ENCODE measurements at regions not wholly inside any gene's neighbourhood (a gene's known extent, or its start where the extent isn't known, plus 50 kb on each side); places are given as distances from the start of the nearest gene placed in this dataset.

DNA sequence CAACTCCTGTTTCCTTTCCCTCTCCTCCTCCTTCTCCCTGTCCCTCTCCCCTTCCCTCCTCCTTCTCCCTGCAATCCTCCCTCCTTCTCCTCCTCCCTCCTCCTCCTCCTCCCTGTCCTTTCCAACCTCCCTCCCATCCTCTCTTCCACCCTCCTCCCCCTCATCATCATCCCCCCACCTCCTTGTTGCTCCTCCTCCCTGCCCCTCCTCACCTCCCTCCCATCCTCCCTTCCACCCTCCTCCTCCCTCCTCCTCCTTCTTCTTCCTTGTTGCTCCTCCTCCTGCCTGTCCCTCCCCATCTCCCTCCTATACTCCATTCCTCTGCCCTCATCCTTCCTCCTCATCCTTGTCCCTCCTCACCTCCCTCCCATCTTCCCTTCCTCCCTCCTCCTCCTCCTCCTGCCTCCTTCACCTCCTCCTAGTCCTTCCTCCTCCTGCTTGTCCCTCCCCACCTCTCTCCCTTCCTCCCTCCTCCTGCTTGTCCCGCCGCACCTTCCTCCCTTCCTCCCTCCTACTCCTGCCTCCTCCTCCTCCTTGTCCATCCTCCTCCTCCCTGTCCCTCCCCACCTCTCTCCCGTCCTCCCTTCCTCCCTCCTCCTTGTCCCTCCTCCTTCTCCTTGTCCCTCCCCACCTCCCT is 222.5 kb downstream of the IRF8 start:
- peak; percentile 73; the same call in 1 of the 2 replicates for TF ChIP-seq NFXL1 (IDR thresholded peaks at IDR 0.05; ENCODE audit: borderline replicate concordance)
- TF ChIP-seq HDGF (IDR thresholded peaks at IDR 0.05), result peak; percentile 47; the same call in 1 of the 2 replicates
- TF ChIP-seq TCF12 (IDR thresholded peaks at IDR 0.05; ENCODE audit: low read depth, low read length), result no peak
- RAD21 ChIA-PET (ENCODE audit: unreplicated experiment), result interaction anchor here (1.2 kb wide), 1 partner anchor 16 kb away, joined by 4 read pairs; no protein-coding TSS in a partner anchor
- H2AFZ ChIP-seq (ENCODE audit: control insufficient read depth, low read depth, low read length), result no peak overlapping the region
- no peaks in the 10 kb centered on the region for H3K36me3 ChIP-seq (ENCODE audit: control insufficient read depth in 2 of 2, insufficient read depth in 2 of 2, low read length in 1 of 2)
- no TSS peak for BruUV-seq (replicated peaks)
- no peak for DNase-seq (ENCODE audit: low read depth, low spot score)
- intact Hi-C loops (cut with micrococcal nuclease; ENCODE audit: unreplicated experiment) (no loop called here), in situ Hi-C loops (cut with MboI) (no loop called here)
- no peaks in the 10 kb centered on the region for H3K9me3 ChIP-seq (replicated peaks; ENCODE audit: control insufficient read depth, insufficient read depth, low read length)
- H3K27me3 ChIP-seq (replicated peaks in 1 of 2; ENCODE audit: control insufficient read depth in 2 of 2, insufficient read depth in 2 of 2, low read length in 1 of 2), result peaks cover 0 to 4% of the 10 kb centered on the region in 2 experiments; a peak in 2 of 4 replicates
- H3K9ac ChIP-seq (ENCODE audit: control insufficient read depth, insufficient read depth, low read length), result no peak overlapping the region
- H3K4me3 ChIP-seq, result no peak overlapping the region
- no peak overlapping the region for H3K27ac ChIP-seq (ENCODE audit: control insufficient read depth, insufficient read depth)
- no peak for ATAC-seq
- SMC1A ChIA-PET (ENCODE audit: uncharacterized antibody, unreplicated experiment), result interaction anchor here (1.1 to 2.1 kb wide), 2 partner anchors 19 to 219 kb away, joined by 5 to 8 read pairs; no protein-coding TSS in a partner anchor
- FAIRE-seq, result no peak
- no peaks in the 10 kb centered on the region for H4K20me1 ChIP-seq (ENCODE audit: control insufficient read depth, insufficient read depth)
- H3K4me2 ChIP-seq (ENCODE audit: control insufficient read depth, insufficient read depth), result no peak overlapping the region
- no peaks in the 10 kb centered on the region for H3K79me2 ChIP-seq (ENCODE audit: control insufficient read depth, insufficient read depth, low read length)
- H3K4me1 ChIP-seq (ENCODE audit: control insufficient read depth, insufficient read depth, low read length), result no peaks in the 10 kb centered on the region
- POLR2A ChIA-PET, result interaction anchor here (0.6 to 0.7 kb wide), 2 partner anchors 24 to 324 kb away, joined by 3 to 5 read pairs; no protein-coding TSS in a partner anchor
- CTCF ChIA-PET, result no interaction called here
- WGBS (ENCODE audit: insufficient coverage, insufficient replicate concordance, low lambda C conversion rate, missing lambda C conversion rate), result 0% methylated on average over 1 of the region's 3 CpGs

DNA sequence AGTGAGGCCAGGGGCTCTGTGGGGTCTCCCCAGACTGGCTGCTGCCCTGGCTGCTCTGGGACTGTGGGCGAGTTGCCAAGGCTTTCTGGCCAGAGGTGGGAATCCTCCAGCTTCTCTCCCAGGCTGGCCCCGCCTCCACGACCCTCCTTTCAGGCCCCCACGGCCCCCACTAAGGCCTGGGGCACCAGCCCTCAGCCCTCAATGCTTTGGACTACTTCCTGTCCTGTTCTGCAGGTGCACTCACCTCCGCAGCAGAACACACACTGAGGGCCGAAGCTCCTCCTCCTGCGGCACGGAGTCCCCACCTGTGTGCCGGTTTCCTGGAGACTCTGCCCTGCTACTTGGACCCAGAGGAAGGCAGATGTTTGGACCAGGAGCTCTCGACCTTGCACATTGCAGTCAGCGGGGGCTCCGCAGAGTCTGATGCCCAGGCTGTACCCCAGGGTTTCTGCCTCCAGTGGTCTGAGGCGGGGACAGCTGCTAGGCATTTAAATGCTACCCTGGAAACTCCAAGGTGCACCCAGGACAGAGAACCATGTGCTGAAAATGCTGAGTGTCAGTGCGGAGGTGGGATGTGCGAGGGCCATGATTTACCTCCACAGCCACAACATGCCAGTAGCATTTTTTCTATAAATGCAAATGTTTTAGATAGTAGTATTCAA is 223.8 kb downstream of the IRF8 start:
- Histone ChIP-seq H3K27ac (ENCODE audit: control insufficient read depth, insufficient read depth) (no peak overlapping the region), H3K36me3 (ENCODE audit: control insufficient read depth in 2 of 2, insufficient read depth in 2 of 2, low read length in 1 of 2) (no peaks in the 10 kb centered on the region), H3K9me3 (replicated peaks; ENCODE audit: control insufficient read depth, insufficient read depth, low read length) (no peaks in the 10 kb centered on the region), H3K27me3 (replicated peaks in 1 of 2; ENCODE audit: control insufficient read depth in 2 of 2, insufficient read depth in 2 of 2, low read length in 1 of 2) (peaks cover 0 to 4% of the 10 kb centered on the region in 2 experiments; a peak in 2 of 4 replicates), H3K4me3 (no peak overlapping the region), H3K4me1 (ENCODE audit: control insufficient read depth, insufficient read depth, low read length) (no peaks in the 10 kb centered on the region), H3K79me2 (ENCODE audit: control insufficient read depth, insufficient read depth, low read length) (no peaks in the 10 kb centered on the region), H2AFZ (ENCODE audit: control insufficient read depth, low read depth, low read length) (no peak overlapping the region), H4K20me1 (ENCODE audit: control insufficient read depth, insufficient read depth) (no peaks in the 10 kb centered on the region), H3K9ac (ENCODE audit: control insufficient read depth, insufficient read depth, low read length) (no peak overlapping the region), H3K4me2 (ENCODE audit: control insufficient read depth, insufficient read depth) (no peak overlapping the region)
- intact Hi-C loops (cut with micrococcal nuclease; ENCODE audit: unreplicated experiment) (no loop called here), in situ Hi-C loops (cut with MboI) (no loop called here)
- DNase-seq (ENCODE audit: low read depth, low spot score), result no peak
- ChIA-PET SMC1A (ENCODE audit: uncharacterized antibody, unreplicated experiment) (interaction anchor here (0.7 kb wide), 1 partner anchor 12 kb away, joined by 3 read pairs; no protein-coding TSS in a partner anchor), RAD21 (ENCODE audit: unreplicated experiment) (interaction anchor here (1.3 kb wide), 1 partner anchor 13 kb away, joined by 3 read pairs; no protein-coding TSS in a partner anchor), POLR2A (no interaction called here), CTCF (interaction anchor here (1.1 kb wide), 1 partner anchor 17 kb away, joined by 3 read pairs; no protein-coding TSS in a partner anchor)
- FAIRE-seq, result no peak
- 47% methylated on average over 15 of the region's 15 CpGs for WGBS (ENCODE audit: insufficient coverage, insufficient replicate concordance, low lambda C conversion rate, missing lambda C conversion rate)
- ATAC-seq, result no peak
- no TSS peak for BruUV-seq (replicated peaks)
- TF ChIP-seq MLLT1 (IDR thresholded peaks at IDR 0.05) (no peak), SUPT20H (IDR thresholded peaks at IDR 0.05; ENCODE audit: borderline replicate concordance, control insufficient read depth, low read depth, low read length) (no peak), SPI1 (IDR thresholded peaks at IDR 0.05; ENCODE audit: borderline replicate concordance, insufficient read depth, low read depth, low read length) (no peak), CREB1 (IDR thresholded peaks at IDR 0.05; ENCODE audit: low read depth) (no peak), POLR2AphosphoS2 (IDR thresholded peaks at IDR 0.05; ENCODE audit: low read depth, low read length) (no peak), NFIC (IDR thresholded peaks at IDR 0.05; ENCODE audit: low read depth, low read length) (no peak), NR2C1 (IDR thresholded peaks at IDR 0.05) (no peak), ZNF207 (IDR thresholded peaks at IDR 0.05; ENCODE audit: borderline replicate concordance) (no peak)

Measured in GM12878 (cell line).